GM23338 (cell line): ENCODE measurements at regions not wholly inside any gene's neighbourhood (a gene's known extent, or its start where the extent isn't known, plus 50 kb on each side); places are given as distances from the start of the nearest gene placed in this dataset.

Source experiments
- ATAC-seq: fragments of 200-7000 bp; cut with Tn5 transposase; 3 replicates; pipeline ENCODE4 v1.9.1; 2020
- DNase-seq: peaks from one replicate; pipeline ENCODE4 v3.0.0-alpha.2; 2015; ENCODE audit warnings: low spot score
- H2AFZ ChIP-seq: fragments of 200-600 bp; sonication (generic); 2 replicates; pipeline ENCODE4 v1.8.0; 2016; ENCODE audit warnings: antibody characterized with exemption, mild to moderate bottlenecking, moderate library complexity
- H3F3A ChIP-seq: fragments of 200-600 bp; sonication (generic); replicated peaks from 2 replicates; pipeline ENCODE4 v1.8.0; 2017; ENCODE audit warnings: antibody characterized with exemption, mixed run types, low read depth
- H3K27ac ChIP-seq: fragments of 200-600 bp; sonication (generic); 2 replicates; pipeline ENCODE4 v1.6.1; 2016; ENCODE audit warnings: low read depth
- H3K27me3 ChIP-seq: fragments of 200-600 bp; sonication (generic); 2 replicates; pipeline ENCODE4 v1.8.0; 2016; ENCODE audit warnings: mild to moderate bottlenecking, mixed run types, moderate library complexity; ENCODE audit not compliant: insufficient read depth
- H3K36me3 ChIP-seq: fragments of 200-600 bp; sonication (generic); 2 replicates; pipeline ENCODE4 v1.8.0; 2016; ENCODE audit warnings: mild to moderate bottlenecking; ENCODE audit not compliant: insufficient read depth
- H3K4me1 ChIP-seq: fragments of 200-600 bp; sonication (generic); 2 replicates; pipeline ENCODE4 v1.8.0; 2016; ENCODE audit warnings: mild to moderate bottlenecking, moderate library complexity; ENCODE audit not compliant: insufficient read depth
- H3K4me2 ChIP-seq: fragments of 200-600 bp; sonication (generic); 2 replicates; pipeline ENCODE4 v1.7.1; 2017; ENCODE audit warnings: mixed run types
- H3K4me3 ChIP-seq: fragments of 200-600 bp; sonication (generic); 2 replicates; pipeline ENCODE4 v1.6.1; 2016; ENCODE audit warnings: mixed run types
- H3K79me2 ChIP-seq: fragments of 200-600 bp; sonication (generic); replicated peaks from 2 replicates; pipeline ENCODE4 v1.8.0; 2017; ENCODE audit warnings: mild to moderate bottlenecking; ENCODE audit not compliant: insufficient read depth
- H3K9me2 ChIP-seq: fragments of 200-600 bp; sonication (generic); 2 replicates; pipeline ENCODE4 v1.8.0; 2017; ENCODE audit not compliant: insufficient read depth
- H4K20me1 ChIP-seq: fragments of 200-600 bp; sonication (generic); replicated peaks from 2 replicates; pipeline ENCODE4 v1.8.0; 2017; ENCODE audit warnings: mild to moderate bottlenecking; ENCODE audit not compliant: insufficient read depth
- H3K27ac Mint-ChIP-seq: 2 replicates; pipeline ENCODE4 v1.8.0; 2020; ENCODE audit warnings: inconsistent platforms, mild to moderate bottlenecking, moderate library complexity, mixed read lengths
- H3K27me3 Mint-ChIP-seq: 3 replicates; pipeline ENCODE4 v1.8.0; 2022; ENCODE audit warnings: low read depth, mild to moderate bottlenecking, moderate library complexity, mixed read lengths, inconsistent platforms; ENCODE audit not compliant: insufficient read depth, poor library complexity
- H3K36me3 Mint-ChIP-seq: 3 replicates; pipeline ENCODE4 v1.8.0; 2021; ENCODE audit warnings: low read depth, mild to moderate bottlenecking, inconsistent platforms, moderate library complexity, mixed read lengths
- H3K4me1 Mint-ChIP-seq: 3 replicates; pipeline ENCODE4 v1.8.0; 2020; ENCODE audit warnings: mild to moderate bottlenecking, inconsistent platforms, mixed read lengths
- H3K4me3 Mint-ChIP-seq: 3 replicates; pipeline ENCODE4 v1.8.0; 2021; ENCODE audit warnings: moderate library complexity, mild to moderate bottlenecking, inconsistent platforms, mixed read lengths
- H3K9me3 Mint-ChIP-seq: 3 replicates; pipeline ENCODE4 v1.8.0; 2020; ENCODE audit warnings: moderate library complexity, mild to moderate bottlenecking, inconsistent platforms, mixed read lengths
- CREB1 ChIP-seq: fragments of 250-450 bp; sonication (Bioruptor Pico); IDR thresholded peaks from 2 replicates; pipeline ENCODE4 v1.5.0; 2020; ENCODE audit warnings: low read depth, mild to moderate bottlenecking, moderate library complexity
- CTCF ChIP-seq, 2 experiments: fragments of 200-600 bp in 1 of 2; sonication (generic) in 1 of 2; conservative IDR thresholded peaks; 2 replicates each; pipeline versions ENCODE4 v1.5.1 to v1.6.1; 2016 to 2017; ENCODE audit warnings: antibody characterized with exemption in 2 of 2, low read depth in 2 of 2, mild to moderate bottlenecking in 2 of 2, moderate library complexity in 1 of 2
- ETS1 ChIP-seq: IDR thresholded peaks from 2 replicates; pipeline ENCODE4 v1.6.1; 2016; ENCODE audit warnings: antibody characterized with exemption
- EZH2phosphoT487 ChIP-seq: fragments of 200-600 bp; sonication (generic); IDR thresholded peaks from one replicate; pipeline ENCODE4 v1.8.1; 2018; ENCODE audit warnings: antibody characterized with exemption; ENCODE audit not compliant: unreplicated experiment
- NANOG ChIP-seq: IDR thresholded peaks from 2 replicates; pipeline ENCODE4 v1.6.1; 2016; ENCODE audit warnings: antibody characterized with exemption, borderline replicate concordance
- POLR2AphosphoS5 ChIP-seq: IDR thresholded peaks from 2 replicates; pipeline ENCODE4 v1.6.1; 2016; ENCODE audit warnings: antibody characterized with exemption, low read depth
- STAT1 ChIP-seq: IDR thresholded peaks from one replicate; pipeline ENCODE4 v1.6.1; 2016; ENCODE audit warnings: antibody characterized with exemption; ENCODE audit not compliant: unreplicated experiment
- ZNF331 ChIP-seq: fragments of 250-450 bp; sonication (Bioruptor Pico); IDR thresholded peaks from 2 replicates; pipeline ENCODE4 v1.5.0; 2020; ENCODE audit warnings: low read depth, mild to moderate bottlenecking, moderate library complexity
- ZNF462 ChIP-seq: fragments of 250-450 bp; sonication (Bioruptor Pico); IDR thresholded peaks from 2 replicates; pipeline ENCODE4 v1.5.0; 2020; ENCODE audit warnings: mild to moderate bottlenecking, moderate library complexity

GRCh38 chr15:70257047-70257446, 159.3 kb upstream of the TLE3 start:
- H3K27me3 ChIP-seq: no peaks in the 10 kb centered on the region
- Mint-ChIP-seq H3K4me3 (no peak overlapping the region), H3K27ac (no peak overlapping the region), H3K9me3 (no peaks in the 10 kb centered on the region), H3K4me1 (peaks cover 10% of the 10 kb centered on the region), H3K27me3 (peaks cover 6% of the 10 kb centered on the region), H3K36me3 (peaks cover 2% of the 10 kb centered on the region; the same call in 1 of the 3 replicates)
- no peaks in the 10 kb centered on the region for H3K4me1 ChIP-seq
- no peaks in the 10 kb centered on the region for H3K9me2 ChIP-seq
- TF ChIP-seq NANOG (no peak), POLR2AphosphoS5 (no peak), EZH2phosphoT487 (no peak), ZNF462 (CRISPR knock-in tag) (no peak), ETS1 (no peak), ZNF331 (CRISPR knock-in tag) (no peak), CREB1 (CRISPR knock-in tag) (no peak), STAT1 (no peak), CTCF (conservative IDR thresholded peaks at IDR 0.05; ENCODE audit: low read depth in 2 of 2) (no peak)
- H3K4me3 ChIP-seq: no peak overlapping the region
- H3F3A ChIP-seq: no peaks in the 10 kb centered on the region
- no peak overlapping the region for H3K4me2 ChIP-seq
- DNase-seq (no peak), ATAC-seq (no peak)
- no peak overlapping the region for H2AFZ ChIP-seq
- H4K20me1 ChIP-seq: no peaks in the 10 kb centered on the region
- H3K36me3 ChIP-seq: no peaks in the 10 kb centered on the region
- no peaks in the 10 kb centered on the region for H3K79me2 ChIP-seq
- no peak overlapping the region for H3K27ac ChIP-seq
